ENCODE measurements at regions not wholly inside any gene's neighbourhood (a gene's known extent, or its start where the extent isn't known, plus 50 kb on each side); places are given as distances from the start of the nearest gene placed in this dataset.
"Not testable (repeated sequence)": the region's sequence is repeated elsewhere in the genome, so short reads cannot be mapped to it uniquely, and the experiment has no call there.

DNA sequence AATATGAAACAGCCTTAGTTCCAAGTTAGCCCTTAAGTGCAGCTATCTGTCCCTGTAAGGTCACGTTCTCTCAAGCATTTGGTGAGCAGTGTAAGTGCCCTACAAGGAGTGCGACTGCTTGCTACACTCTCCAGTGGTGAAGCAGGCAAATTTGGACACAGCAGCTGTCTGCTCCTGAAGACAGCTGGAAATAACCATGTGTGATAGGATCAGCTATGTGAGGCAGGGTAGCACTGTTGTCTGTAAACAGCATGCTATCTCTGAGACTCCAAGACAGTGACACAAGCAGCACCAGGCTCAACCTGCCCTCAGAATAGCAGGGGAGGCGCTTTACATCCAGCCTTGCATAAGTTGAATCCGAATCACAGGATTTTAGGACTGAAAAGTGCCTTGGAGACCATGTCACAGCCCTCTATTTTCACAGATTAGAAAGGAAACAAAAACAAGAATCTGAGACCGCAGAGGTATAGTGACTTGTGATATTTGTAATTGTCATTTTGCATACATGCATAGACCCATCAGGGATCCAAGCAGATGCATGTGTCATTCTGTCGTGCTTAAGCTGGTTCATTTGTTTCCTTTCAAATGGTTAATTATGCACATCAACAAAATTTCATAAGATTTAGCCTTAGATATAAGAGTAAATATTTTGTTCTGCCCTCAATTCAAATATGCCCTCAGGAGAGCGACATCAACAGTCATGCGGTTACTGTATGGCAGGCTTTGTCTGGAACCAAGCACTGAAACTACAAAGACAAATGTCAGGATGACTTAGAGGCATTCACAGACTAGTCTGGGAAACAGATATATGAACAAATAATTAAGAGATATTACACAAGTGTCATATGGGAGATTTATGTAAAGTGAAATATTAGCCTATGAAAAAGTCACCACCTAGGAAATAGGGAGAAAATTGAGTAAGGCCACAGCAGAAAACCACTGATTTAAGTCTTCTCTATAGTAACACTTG is 134.9 kb upstream of the NRIP1 start:
- in situ Hi-C loops (cut with MboI; ENCODE audit: low sequenced_read_pairs): no loop called here

DNA sequence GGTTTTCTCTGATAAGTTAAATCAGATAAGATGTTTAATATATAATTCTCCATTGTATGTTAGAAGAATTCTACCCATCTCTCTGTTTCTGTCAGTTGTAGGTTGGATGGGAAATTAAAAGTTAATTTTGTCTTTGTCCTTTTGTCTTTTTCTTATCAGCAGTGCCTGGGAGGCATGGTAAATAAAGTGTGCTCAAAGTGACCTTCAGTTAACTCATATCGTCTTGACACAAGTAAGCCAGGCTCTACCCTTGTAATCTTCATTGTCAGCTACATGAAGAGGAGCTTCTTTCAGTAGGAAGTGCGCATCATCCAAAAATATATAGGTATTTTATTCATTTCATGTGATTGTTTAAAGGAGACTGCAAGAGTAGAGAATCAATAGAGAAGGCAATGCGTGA is 138.9 kb upstream of the NRIP1 start:
- in situ Hi-C loops (cut with MboI; ENCODE audit: low sequenced_read_pairs): no loop called here

DNA sequence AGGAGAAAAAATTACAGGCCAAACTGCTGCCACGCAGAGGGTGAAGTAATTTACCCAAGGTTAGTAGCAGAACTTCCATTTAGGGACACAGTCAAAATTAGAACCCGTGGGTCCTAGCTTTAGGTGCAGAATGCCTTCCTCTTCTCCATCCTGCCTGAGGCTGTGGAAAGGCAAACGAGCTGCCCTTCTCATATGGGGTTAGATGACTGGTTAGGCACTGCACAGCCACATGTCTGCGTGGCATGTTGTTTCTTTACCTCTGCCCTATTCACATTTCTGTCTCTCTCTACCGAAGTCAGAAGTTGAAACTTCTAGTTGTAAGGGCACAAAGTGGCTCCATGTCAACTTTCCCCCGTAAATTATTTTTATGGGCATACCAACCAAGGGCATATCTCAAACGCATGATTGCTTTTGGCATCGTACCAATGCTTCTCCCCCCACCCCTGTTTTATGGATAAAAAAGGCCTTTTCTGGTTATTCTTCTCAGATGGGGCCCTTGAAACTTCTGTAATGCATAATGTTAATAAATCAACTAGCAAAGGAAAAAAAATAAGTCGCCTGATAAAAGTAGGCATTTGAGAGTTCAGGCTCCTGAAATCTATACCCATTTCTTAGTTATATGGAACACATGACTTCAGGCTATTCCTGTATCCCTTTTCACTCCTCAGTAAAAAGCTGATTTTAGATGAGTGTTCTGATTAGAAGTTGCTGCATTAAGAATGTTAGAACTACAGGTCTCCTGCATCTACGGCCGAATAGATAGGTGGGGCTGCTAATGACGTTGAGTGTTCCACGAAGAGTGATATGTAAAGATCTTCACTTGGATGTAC is 139.6 kb upstream of the NRIP1 start:
- in situ Hi-C loops (cut with MboI; ENCODE audit: low sequenced_read_pairs): no loop called here

DNA sequence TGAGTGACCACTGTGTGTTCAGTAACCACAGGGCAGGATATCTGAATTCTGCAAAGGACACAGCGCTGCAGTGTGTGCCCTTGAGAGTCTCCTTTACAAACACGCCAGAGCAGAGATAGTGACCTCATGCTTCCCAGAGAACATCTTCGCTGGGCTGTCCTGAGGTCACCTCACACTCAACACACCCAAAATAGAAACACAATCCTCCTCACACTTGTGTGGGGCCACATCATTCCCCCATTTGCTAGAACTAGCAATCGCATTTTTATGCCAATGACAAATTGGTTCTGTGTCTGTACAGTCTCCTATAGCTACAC is 140.1 kb upstream of the NRIP1 start:
- in situ Hi-C loops (cut with MboI; ENCODE audit: low sequenced_read_pairs): no loop called here

DNA sequence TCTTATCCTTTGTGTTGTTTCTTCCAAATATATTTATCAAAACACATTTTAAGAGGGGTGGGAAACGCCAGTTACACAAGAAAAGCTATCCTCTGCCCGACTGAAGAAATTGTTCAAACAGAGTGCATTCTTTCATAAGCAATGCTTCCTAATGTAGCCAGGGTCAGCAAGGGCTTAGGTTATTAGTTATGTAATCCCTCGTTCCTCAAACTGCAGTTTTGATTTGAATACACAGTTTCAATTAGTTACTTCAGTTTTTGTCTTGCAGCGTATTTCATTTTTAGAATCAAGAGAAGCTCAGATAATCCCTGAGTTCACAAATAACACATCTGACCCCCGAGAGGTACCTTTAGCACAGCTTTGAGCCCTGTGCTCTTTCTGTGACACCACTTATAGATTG is 141.7 kb upstream of the NRIP1 start:
- in situ Hi-C loops (cut with MboI; ENCODE audit: low sequenced_read_pairs): no loop called here

DNA sequence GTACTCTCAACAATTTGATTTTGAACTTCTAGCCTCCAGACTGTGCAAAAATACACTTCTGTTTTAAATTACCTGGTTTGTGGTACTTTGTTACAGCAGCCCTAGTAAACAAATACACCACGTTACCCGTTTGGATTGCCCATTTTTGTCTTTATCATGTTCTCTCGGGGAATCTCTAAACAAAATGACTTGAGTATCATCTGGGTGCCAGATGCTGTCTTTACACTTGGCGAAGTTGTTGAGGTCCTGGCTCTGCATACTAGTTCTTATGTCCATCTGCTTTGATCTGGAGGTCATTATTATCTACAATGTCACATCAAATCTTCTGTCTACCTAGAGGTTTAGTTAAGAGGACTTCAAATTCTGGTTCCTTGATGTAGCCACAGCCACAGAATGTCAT is 142.4 kb upstream of the NRIP1 start:
- in situ Hi-C loops (cut with MboI; ENCODE audit: low sequenced_read_pairs): no loop called here

DNA sequence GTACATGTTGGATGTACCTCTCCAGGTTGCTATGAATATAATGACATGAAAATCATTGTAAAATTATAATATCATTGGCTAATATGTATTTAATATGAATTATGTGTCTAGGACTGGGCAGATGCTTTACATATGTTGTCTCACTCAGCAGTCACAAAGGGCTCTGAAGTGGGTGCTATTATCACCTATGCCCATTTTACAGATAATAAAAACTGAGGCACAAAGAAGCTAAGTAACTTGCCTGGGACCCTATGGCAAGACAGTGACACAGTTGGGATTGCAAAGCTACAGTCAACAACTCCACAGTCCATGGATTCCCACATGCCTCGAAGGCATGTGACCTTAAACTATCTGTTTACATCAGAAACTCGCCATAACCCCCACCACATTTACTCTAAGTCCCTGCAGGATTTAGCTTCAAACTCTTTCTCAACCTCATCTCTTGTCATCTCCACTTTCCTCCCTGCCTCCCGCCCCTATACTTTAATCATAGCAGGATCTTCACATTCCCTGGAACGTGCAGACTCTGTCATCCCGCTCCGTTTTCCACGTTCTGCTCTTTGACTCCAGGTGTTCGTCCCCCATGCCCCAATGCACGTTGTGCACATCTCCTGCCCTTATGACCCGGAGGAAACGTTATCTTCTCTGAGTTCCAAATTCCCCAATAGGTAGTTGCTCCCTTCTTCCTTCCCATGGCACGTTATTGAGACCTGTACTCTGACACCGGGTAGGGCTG is 143.0 kb upstream of the NRIP1 start:
- in situ Hi-C loops (cut with MboI; ENCODE audit: low sequenced_read_pairs): no loop called here

DNA sequence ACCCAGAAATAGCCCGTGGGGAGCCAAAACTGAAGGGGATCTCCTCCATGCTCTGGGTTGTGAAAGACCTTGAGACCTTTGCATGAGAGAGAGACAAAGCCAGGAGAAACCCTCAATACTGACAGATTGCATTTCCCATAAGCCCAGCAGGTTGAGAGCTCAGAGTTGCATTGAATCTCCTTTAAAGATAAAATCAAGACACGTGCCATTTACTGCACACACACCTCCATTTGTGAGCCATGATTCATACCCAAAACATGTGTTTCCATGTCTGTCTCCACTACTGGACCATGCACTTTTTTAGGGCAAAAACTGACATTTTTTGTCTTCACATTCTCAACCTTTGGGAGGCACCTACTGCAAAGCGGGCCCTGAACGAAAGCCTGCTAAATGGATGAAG is 144.0 kb upstream of the NRIP1 start:
- in situ Hi-C loops (cut with MboI; ENCODE audit: low sequenced_read_pairs): no loop called here

DNA sequence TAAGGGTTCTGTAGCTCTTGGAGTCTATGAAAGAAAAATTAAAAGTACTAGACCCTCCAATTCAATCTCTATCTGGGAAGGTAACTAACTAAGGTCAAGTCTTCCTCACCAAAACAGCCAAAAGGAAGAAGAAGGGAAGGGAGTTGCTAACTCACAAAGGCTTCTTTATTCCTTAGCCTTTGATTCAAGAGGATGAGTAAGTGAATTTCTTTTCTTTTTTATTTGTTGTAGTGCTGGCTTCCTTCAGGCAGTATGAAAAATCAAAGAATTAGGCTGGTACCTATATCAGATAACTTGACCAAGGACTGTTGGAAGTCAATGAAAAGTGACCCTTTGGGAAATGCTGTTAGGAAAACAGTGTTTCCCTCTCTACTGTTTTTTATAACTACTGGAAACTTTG is 144.4 kb upstream of the NRIP1 start:
- in situ Hi-C loops (cut with MboI; ENCODE audit: low sequenced_read_pairs): no loop called here

DNA sequence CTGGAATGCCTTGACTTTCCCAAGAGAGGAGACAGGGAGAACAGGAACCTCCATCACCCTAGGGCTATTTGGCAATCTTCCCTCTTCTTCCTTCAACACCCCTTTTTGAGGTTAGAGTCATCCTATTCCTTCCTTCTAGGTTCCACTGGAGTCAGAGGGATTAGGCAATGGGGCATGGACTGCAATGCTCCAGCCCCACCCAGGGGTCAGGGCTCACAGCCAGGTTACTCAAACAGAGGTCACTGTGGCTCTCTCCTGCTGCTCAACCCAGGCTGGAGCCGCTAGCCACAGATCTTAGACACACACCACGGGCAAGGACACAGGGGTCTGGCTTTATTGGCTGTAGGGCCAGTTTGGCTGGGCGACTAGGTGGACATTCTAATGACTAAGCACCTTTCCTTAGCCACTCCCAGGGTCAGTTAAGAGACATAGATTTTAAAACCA is 145.5 kb upstream of the NRIP1 start:
- in situ Hi-C loops (cut with MboI; ENCODE audit: low sequenced_read_pairs): no loop called here

DNA sequence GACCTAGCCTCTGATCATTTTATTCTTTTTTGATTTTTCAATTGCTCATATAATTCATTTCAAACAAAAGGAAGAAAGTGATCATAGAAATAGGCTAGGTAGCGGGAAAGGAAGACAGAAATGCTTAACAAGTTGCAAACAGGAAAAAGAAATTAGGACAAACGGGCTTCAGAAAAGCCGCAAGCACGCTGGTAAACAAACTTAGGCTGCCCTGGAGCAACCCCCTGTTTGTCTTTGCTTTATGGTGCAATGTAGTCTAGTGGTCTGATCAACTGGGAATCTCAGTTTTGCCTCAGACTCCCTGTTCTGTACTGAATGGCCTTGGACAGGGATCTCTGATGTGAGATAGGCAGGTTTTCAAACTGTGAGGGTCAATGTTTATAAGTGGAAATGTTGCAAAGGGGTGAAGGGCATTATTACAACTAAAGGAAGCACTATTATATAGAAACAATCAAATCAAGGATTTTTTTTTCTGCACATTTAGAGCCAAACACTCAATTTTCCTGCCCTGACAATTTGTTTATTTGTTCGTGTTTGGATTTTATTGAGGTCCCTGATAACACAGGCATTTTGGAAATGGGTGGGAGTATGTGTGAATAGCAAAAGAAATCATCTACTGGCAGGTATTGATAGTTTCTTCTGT is 146.8 kb upstream of the NRIP1 start:
- in situ Hi-C loops (cut with MboI; ENCODE audit: low sequenced_read_pairs): no loop called here

DNA sequence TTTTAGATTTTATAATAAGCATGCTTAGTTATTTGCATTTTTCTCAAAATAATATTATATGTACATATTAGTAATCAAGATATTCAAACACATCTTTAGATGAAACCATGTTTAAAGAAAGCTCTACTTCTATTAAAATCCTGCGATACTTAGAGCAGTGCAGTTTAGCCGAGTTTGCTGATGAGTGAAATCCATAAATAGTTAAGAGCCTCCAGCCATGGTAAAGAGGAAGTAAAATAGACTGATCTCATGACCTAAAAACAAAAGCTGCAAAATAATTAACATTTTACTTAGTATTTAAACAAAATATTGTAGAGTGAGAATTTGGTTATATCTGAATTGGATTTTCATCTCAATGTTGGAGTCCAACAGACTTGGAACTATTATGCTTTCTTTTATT is 147.4 kb upstream of the NRIP1 start:
- in situ Hi-C loops (cut with MboI; ENCODE audit: low sequenced_read_pairs): no loop called here

DNA sequence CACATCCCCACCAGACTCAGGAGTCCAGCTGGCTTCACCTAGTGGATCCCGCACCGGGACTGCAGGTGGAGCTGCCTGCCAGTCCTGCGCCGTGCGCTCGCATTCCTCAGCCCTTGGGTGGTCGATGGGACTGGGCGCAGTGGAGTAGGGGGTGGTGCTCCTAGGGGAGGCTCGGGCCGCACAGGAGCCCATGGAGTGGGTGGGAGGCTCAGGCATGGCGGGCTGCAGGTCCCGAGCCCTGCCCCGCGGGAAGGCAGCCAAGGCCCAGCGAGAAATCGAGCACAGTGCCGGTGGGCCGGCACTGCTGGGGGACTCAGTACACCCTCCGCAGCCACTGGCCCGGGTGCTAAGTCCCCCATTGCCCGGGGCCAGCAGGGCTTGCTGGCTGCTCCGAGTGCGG is 153.7 kb upstream of the NRIP1 start:
- in situ Hi-C loops (cut with MboI; ENCODE audit: low sequenced_read_pairs): not testable (repeated sequence)

DNA sequence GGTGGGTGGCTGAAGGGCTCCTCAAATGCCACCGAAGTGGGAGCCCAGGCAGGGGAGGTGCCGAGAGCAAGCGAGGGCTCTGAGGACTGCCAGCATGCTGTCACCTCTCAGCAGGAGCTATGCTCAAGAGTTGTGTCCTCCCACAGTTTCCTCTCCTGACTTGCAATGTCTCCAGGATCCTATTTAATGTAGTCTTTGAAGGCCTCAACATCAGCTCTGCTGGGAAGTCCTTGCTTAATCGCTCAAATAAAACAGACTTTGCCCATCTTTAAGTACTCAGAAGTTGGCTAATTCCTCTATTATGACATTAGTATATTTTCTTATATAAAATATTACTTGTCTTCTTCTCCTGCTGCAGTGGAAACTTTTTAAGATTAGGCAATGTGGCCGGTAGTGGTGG is 154.2 kb upstream of the NRIP1 start:
- in situ Hi-C loops (cut with MboI; ENCODE audit: low sequenced_read_pairs): no loop called here

DNA sequence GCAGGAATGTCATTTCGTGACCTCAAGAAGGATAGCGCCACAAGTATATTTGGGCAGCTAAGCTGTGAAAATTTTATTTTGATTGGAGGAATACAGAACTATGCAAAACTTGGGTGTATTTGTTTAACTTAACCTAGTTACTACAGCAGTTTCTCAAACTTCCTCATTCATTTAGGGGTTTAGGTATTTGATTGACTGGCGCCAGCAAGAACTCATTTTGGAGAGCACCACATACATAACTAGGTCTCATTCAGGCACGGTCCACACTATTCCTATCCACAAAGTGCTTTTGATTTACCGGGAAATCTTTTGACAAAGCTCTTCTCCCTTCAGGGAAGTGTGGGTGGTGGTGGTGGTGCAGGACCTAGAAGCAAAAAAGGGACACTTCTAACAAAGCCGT is 155.1 kb upstream of the NRIP1 start:
- in situ Hi-C loops (cut with MboI; ENCODE audit: low sequenced_read_pairs): no loop called here

DNA sequence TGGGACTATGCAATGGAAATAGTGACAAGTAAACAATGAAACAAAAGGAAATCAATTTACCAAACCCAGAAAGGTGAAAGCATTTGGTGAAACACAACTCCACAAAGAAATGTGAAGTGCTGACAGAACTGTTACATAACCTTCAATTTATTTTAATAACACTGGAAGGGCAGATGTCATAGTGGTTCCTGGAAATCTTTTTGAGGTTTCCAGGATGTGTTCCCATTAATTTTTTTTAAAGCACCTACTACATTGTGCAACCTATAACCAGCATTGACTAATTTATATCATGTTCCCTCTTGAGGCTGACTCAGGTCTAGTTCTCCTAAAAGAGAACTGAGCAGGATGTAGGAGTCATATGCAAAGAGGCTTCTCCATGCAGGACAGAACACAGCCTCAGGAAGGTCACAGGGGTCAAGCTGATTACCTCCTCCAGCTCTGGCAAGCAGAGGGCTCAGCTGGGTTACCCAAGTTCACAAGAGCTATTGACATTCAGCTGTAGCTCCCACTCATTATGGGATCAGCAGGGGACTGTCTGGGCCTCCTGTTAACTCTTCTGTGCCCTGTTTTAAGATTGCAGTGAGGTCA is 157.1 kb upstream of the NRIP1 start:
- in situ Hi-C loops (cut with MboI; ENCODE audit: low sequenced_read_pairs): no loop called here

DNA sequence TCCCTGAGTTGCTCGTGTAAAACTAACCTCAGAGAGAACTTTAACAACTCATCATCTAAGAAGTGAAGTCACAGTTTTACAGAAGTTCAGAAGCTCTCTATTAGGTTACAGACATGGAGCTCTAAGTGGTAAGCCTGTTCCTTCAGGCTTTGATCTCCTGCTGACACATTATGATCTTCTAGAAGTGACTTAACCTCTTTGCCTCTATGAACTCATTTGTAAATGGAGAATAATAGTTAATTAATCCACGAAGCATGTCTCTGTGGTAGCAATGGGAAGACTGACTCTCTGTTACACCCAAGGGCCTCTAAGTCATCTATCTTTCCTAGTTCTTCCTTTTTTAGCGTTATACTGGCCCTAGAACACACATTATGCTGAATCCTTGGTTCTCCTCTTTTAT is 157.9 kb upstream of the NRIP1 start:
- in situ Hi-C loops (cut with MboI; ENCODE audit: low sequenced_read_pairs): no loop called here

DNA sequence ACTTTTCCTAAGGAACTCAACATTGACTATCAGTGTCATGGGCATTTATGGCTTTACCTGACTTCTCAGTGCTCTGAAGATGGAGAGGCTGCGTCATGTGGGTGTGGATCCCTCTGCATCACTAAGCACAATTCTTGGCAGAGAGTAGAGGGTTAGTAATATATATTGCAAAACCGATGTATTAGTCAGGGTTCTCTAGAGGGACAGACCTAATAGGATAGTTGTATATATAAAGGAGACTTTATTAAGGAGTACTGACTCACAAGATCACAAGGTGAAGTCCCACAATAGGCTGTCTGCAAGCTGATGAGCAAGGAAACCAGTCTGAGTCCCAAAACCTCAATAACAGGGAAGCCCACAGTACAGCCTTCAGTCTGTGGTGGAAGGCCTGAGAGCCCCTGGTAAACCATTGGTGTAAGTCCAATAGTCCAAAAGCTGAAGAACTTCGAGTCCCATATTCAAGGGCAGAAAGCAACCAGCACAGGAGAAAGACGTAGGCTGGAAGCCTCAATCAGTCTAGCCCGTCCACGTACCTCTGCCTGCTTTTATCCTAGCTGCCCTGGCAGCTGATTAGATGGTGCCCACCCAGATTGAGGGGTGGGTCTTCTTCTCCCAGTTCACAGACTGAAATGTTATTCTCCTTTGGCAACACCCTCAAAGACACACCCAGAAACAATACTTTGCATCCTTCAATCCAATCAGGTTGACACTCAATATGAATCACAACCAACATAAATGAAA is 159.7 kb upstream of the NRIP1 start:
- in situ Hi-C loops (cut with MboI; ENCODE audit: low sequenced_read_pairs): no loop called here

DNA sequence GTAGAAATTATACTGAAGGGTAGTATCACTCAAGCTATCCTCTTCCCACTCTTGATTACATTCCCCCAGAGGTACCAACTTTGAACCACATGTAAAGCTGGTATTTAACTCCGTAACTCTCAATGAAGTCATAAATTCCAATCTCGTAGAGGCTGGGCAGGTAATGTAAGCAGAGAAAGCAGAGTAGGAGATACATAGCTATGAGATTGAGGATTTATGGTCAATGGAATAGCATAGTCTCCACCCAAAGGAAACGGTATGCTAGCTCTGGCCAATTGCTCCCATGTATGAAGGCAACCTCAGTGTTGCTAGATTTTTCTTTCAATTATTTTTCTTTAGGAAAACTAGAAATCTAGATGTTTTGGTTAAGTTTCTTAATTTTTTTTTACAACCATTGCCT is 163.1 kb upstream of the NRIP1 start:
- in situ Hi-C loops (cut with MboI; ENCODE audit: low sequenced_read_pairs): no loop called here

DNA sequence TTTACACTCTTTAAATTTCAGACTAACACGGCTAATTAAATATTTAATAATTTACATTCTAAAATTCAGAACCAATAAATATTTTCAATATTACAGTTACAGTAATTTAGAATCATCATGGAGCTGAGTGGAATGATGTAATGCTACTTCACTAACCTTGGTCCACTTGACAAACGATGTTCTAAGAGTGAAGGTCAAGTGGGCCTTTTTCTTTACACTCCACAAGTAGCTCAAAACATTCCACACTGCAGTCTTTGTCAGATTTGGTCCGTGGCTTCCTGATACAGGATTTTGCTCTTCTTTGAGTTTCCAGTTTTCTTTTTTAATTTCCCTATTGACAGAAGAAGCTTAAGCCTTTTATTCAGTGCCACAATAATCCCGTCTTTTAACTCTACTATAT is 164.6 kb upstream of the NRIP1 start:
- in situ Hi-C loops (cut with MboI; ENCODE audit: low sequenced_read_pairs): no loop called here
